Hepatocyte (in vitro differentiated cells): ENCODE measurements at regions not wholly inside any gene's neighbourhood (a gene's known extent, or its start where the extent isn't known, plus 50 kb on each side); places are given as distances from the start of the nearest gene placed in this dataset.

Experiments
- EZH2 ChIP-seq: fragments of 200-600 bp; sonication (generic); IDR thresholded peaks from 2 replicates; pipeline ENCODE4 v1.6.1; 2016; ENCODE audit warnings: antibody characterized with exemption, mild to moderate bottlenecking, borderline replicate concordance
- EZH2phosphoT487 ChIP-seq: fragments of 200-600 bp; sonication (generic); IDR thresholded peaks from one replicate; pipeline ENCODE4 v1.6.1; 2018; ENCODE audit warnings: antibody characterized with exemption, mild to moderate bottlenecking, low read depth, moderate library complexity; ENCODE audit not compliant: unreplicated experiment, severe bottlenecking
- TF ChIP-seq, protein P1 (sequence below): fragments of 200-600 bp; sonication (generic); IDR thresholded peaks from 2 replicates; pipeline ENCODE4 v1.5.1; 2016; ENCODE audit warnings: antibody characterized with exemption, mild to moderate bottlenecking; ENCODE audit not compliant: poor library complexity

DNA sequence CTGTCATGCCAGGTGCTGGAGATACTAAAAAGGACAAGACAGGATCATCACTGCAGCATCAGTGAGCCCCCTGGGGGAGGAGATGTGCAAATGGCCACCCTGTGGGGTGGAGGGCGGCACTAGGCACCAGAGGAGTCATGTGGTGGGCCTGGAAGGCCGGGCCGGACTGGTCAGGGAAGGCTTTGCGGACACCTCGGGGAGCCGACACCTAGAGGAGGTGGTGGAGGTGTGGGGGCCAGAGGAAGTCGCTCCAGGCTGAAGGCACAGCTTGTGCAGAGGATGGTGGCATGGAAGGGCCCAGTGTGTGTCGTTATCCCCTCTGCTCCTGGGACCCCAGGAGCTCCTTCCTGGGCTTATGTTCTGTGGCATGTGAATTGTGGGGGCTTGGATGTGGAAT lies 437.7 kb downstream of the RPS24 start:
- TF ChIP-seq, protein P1, sequence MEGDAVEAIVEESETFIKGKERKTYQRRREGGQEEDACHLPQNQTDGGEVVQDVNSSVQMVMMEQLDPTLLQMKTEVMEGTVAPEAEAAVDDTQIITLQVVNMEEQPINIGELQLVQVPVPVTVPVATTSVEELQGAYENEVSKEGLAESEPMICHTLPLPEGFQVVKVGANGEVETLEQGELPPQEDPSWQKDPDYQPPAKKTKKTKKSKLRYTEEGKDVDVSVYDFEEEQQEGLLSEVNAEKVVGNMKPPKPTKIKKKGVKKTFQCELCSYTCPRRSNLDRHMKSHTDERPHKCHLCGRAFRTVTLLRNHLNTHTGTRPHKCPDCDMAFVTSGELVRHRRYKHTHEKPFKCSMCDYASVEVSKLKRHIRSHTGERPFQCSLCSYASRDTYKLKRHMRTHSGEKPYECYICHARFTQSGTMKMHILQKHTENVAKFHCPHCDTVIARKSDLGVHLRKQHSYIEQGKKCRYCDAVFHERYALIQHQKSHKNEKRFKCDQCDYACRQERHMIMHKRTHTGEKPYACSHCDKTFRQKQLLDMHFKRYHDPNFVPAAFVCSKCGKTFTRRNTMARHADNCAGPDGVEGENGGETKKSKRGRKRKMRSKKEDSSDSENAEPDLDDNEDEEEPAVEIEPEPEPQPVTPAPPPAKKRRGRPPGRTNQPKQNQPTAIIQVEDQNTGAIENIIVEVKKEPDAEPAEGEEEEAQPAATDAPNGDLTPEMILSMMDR, result no peak
- no peak for TF ChIP-seq EZH2
- TF ChIP-seq EZH2phosphoT487, result no peak
